Mesendoderm (in vitro differentiated cells): ENCODE measurements at regions not wholly inside any gene's neighbourhood (a gene's known extent, or its start where the extent isn't known, plus 50 kb on each side); places are given as distances from the start of the nearest gene placed in this dataset.

Source experiments
- DNase-seq: peaks from one replicate; pipeline ENCODE4 v3.0.0; 2013
- H2AK5ac ChIP-seq: 2 replicates; pipeline ENCODE4 v1.6.1; 2013; ENCODE audit warnings: low read length, inconsistent platforms
- H2BK120ac ChIP-seq: 2 replicates; pipeline ENCODE4 v1.6.1; 2013; ENCODE audit warnings: low read depth, mild to moderate bottlenecking, low read length, moderate library complexity, mixed read lengths
- H2BK15ac ChIP-seq: replicated peaks from 2 replicates; pipeline ENCODE4 v1.6.1; 2013; ENCODE audit warnings: low read depth, mild to moderate bottlenecking, moderate library complexity
- H2BK5ac ChIP-seq: 2 replicates; pipeline ENCODE4 v1.6.1; 2013; ENCODE audit warnings: low read length, inconsistent platforms
- H3K18ac ChIP-seq: 2 replicates; pipeline ENCODE4 v1.6.1; 2013; ENCODE audit warnings: mild to moderate bottlenecking, low read length, mixed read lengths
- H3K23ac ChIP-seq: one replicate; pipeline ENCODE4 v1.6.1; 2013; ENCODE audit warnings: low read length
- H3K27ac ChIP-seq: 2 replicates; pipeline ENCODE4 v1.5.1; 2013; ENCODE audit warnings: low read depth, mild to moderate bottlenecking, inconsistent platforms, low read length, moderate library complexity
- H3K27me3 ChIP-seq: 2 replicates; pipeline ENCODE4 v1.6.1; 2013; ENCODE audit warnings: low read length, control low read depth, mild to moderate bottlenecking, inconsistent platforms; ENCODE audit not compliant: insufficient read depth, poor library complexity
- H3K36me3 ChIP-seq: 2 replicates; pipeline ENCODE4 v1.6.1; 2013; ENCODE audit warnings: low read length, inconsistent platforms; ENCODE audit not compliant: control insufficient read depth, insufficient read depth
- H3K4ac ChIP-seq: one replicate; pipeline ENCODE4 v1.6.1; 2013; ENCODE audit warnings: low read depth, mild to moderate bottlenecking, low read length, moderate library complexity
- H3K4me1 ChIP-seq: 2 replicates; pipeline ENCODE4 v1.6.1; 2013; ENCODE audit warnings: low read depth, low read length, inconsistent platforms; ENCODE audit not compliant: control insufficient read depth
- H3K4me2 ChIP-seq: 2 replicates; pipeline ENCODE4 v1.6.1; 2013; ENCODE audit warnings: low read length
- H3K4me3 ChIP-seq: 2 replicates; pipeline ENCODE4 v1.5.1; 2013; ENCODE audit warnings: mild to moderate bottlenecking, low read length
- H3K56ac ChIP-seq: one replicate; pipeline ENCODE4 v1.6.1; 2013; ENCODE audit warnings: low read length
- H3K79me1 ChIP-seq: 2 replicates; pipeline ENCODE4 v1.6.1; 2013; ENCODE audit warnings: low read length, inconsistent platforms
- H3K79me2 ChIP-seq: 2 replicates; pipeline ENCODE4 v1.6.1; 2013; ENCODE audit warnings: mild to moderate bottlenecking, low read length; ENCODE audit not compliant: control insufficient read depth, insufficient read depth
- H3K9ac ChIP-seq: 2 replicates; pipeline ENCODE4 v1.6.1; 2013; ENCODE audit warnings: low read length, inconsistent platforms
- H4K5ac ChIP-seq: one replicate; pipeline ENCODE4 v1.6.1; 2013; ENCODE audit warnings: low read length
- H4K8ac ChIP-seq: one replicate; pipeline ENCODE4 v1.6.1; 2013; ENCODE audit warnings: low read depth, mild to moderate bottlenecking, control low read depth, low read length, moderate library complexity
- WGBS: extraction: QIAGEN DNeasy Blood & Tissue Kit; methylation state at CpG from one replicate; pipeline ENCODE4 v1.1.7; 2013; ENCODE audit warnings: low lambda C conversion rate, missing lambda C conversion rate; ENCODE audit not compliant: insufficient coverage; ENCODE audit errors: extremely low coverage; 5-methylcytosine and 5-hydroxymethylcytosine counted together

DNA sequence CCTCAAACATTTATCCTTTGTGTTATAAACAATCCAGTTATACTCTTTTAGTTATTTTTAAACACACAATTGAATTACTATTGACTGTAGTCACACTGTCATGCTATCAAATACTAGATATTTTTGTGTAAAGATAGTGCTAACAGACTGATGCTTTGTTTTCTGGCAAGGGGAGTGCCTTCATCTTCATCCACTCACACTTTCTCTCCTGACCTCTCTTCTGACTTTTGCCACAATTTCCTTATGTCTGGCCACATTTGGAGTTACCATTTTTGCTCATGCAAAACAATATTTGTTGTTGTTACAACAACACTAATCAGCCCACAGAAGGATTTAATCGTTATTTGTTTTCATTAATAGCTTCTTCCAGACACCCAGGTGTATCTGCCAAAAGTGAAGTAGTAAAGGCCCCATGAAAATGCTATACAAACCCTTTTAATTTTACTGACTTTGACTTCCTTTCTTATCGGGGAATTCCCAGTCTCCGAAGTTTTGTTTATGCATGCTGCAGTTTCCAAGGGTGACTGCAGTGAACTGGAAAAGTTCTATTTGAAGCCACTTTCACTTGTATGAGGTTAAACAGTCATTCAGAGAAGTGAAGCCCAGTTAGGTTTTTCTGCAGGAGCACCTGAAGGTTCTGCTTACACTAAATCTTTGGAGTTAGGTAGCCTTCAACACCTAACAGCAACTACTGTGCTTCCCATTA is 66.1 kb upstream of the FRY start:
- no peak overlapping the region for H3K4me3 ChIP-seq
- H4K8ac ChIP-seq: no peak overlapping the region
- H3K4me2 ChIP-seq: no peak overlapping the region
- no peaks in the 10 kb centered on the region for H3K79me1 ChIP-seq
- no peak overlapping the region for H4K5ac ChIP-seq
- no peaks in the 10 kb centered on the region for H3K36me3 ChIP-seq
- H3K23ac ChIP-seq: no peak overlapping the region
- WGBS: no CpG with 5 or more reads among the region's 3 CpGs
- no peak overlapping the region for H2AK5ac ChIP-seq
- H3K56ac ChIP-seq: no peak overlapping the region
- H3K79me2 ChIP-seq: no peaks in the 10 kb centered on the region
- no peak overlapping the region for H2BK15ac ChIP-seq
- no peak overlapping the region for H3K4ac ChIP-seq
- no peak overlapping the region for H3K18ac ChIP-seq
- no peaks in the 10 kb centered on the region for H3K27me3 ChIP-seq
- H3K9ac ChIP-seq: no peak overlapping the region
- no peak overlapping the region for H2BK120ac ChIP-seq
- no peak overlapping the region for H3K27ac ChIP-seq
- no peak for DNase-seq
- no peak overlapping the region for H2BK5ac ChIP-seq
- H3K4me1 ChIP-seq: no peaks in the 10 kb centered on the region

DNA sequence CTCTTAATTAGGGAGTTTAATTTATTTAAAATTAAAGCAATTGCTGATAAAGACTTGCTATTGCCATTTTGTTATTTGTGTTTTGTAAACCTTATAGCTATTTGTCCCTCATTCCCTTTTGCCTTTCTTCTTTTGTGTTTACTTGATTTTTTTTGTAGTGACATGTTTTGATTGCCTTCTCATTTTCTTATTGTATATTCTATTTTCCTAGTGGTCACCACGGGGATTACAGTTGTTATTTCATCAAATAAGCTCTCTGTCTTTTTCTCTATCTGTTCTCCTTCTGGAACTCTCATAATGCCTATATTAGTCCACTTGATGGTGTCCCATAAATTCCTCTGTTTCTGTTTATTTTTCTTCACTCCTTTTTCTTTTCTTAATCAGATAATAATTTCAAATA is 64.4 kb upstream of the FRY start:
- Histone ChIP-seq H3K79me1 (no peaks in the 10 kb centered on the region), H3K4me2 (no peak overlapping the region)
- WGBS: no CpG with 5 or more reads among the region's 1 CpG

DNA sequence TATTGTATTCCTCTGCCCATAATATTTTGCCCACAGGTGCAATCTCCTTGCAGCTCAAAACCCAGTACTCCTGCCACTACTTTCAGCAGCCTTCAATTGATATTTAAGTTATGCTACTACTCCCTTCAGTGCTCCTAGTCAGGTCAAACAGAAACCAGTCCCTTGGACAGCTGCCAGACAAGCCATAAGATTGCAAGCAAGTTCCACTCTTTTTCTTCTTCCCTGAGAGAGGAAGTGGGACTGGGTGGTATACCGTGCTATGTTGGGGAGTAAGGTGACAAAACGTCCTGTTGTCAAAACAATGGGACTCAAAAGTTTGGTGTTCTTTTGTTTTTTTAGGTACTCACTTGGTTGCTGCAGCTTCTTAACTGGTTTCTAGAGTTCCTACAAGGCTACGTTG is 63.1 kb upstream of the FRY start:
- Histone ChIP-seq H4K5ac (no peak overlapping the region), H3K4me1 (no peaks in the 10 kb centered on the region), H3K4me2 (no peak overlapping the region), H3K23ac (no peak overlapping the region), H3K27me3 (no peaks in the 10 kb centered on the region), H3K56ac (no peak overlapping the region), H3K79me1 (no peaks in the 10 kb centered on the region), H2BK120ac (no peak overlapping the region), H3K18ac (no peak overlapping the region), H2AK5ac (no peak overlapping the region), H4K8ac (no peak overlapping the region), H2BK5ac (no peak overlapping the region), H2BK15ac (no peak overlapping the region), H3K9ac (no peak overlapping the region), H3K4ac (no peak overlapping the region), H3K79me2 (no peaks in the 10 kb centered on the region), H3K36me3 (no peaks in the 10 kb centered on the region), H3K4me3 (no peak overlapping the region), H3K27ac (no peak overlapping the region)
- WGBS: no CpG with 5 or more reads among the region's 3 CpGs
- DNase-seq: no peak

More for the DNA sequence above, 64.4 kb upstream of the FRY start:
- Histone ChIP-seq H3K4me3 (no peak overlapping the region), H3K4me1 (no peaks in the 10 kb centered on the region), H3K27ac (no peak overlapping the region), H2BK120ac (no peak overlapping the region), H2AK5ac (no peak overlapping the region), H3K56ac (no peak overlapping the region), H4K8ac (no peak overlapping the region), H4K5ac (no peak overlapping the region), H2BK5ac (no peak overlapping the region), H3K4ac (no peak overlapping the region), H3K23ac (no peak overlapping the region), H3K36me3 (no peaks in the 10 kb centered on the region), H2BK15ac (no peak overlapping the region), H3K9ac (no peak overlapping the region), H3K79me2 (no peaks in the 10 kb centered on the region), H3K18ac (no peak overlapping the region), H3K27me3 (no peaks in the 10 kb centered on the region)
- DNase-seq: no peak

DNA sequence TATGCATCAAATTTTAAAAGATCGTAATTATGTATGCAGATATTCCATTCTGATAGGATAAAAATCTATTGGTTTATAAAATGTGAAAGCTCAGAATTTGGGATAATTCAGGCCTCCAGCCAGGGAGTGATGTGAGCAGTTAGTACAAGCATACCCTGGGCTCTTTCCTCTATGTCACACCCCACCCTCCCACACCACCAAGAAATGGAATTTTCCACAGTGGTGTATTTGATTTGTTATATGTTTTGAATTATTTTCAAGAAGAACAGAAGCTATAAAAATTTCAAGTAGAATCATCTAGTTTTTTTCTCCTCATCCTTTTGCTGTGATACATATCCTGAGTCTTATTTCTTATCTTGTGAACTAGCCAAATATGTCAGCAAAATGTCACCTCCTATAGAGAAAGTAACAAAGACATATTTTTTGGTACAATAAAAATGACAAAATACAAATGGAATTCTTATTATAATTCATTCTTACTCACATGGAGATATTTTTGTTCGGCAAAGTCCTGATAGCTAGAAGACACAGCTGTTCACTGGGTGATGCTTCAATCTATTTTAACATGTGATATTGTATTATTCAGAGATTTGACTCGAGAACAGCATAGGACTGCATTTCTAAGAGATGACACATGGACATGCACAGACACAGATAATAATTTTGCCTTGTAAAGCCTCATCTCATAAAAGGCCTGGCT is 61.2 kb upstream of the FRY start:
- Histone ChIP-seq H3K4me3 (no peak overlapping the region), H2BK5ac (no peak overlapping the region), H3K27ac (no peak overlapping the region), H3K4me1 (no peaks in the 10 kb centered on the region), H3K9ac (no peak overlapping the region), H3K4ac (no peak overlapping the region), H3K56ac (no peak overlapping the region), H3K27me3 (no peaks in the 10 kb centered on the region), H2BK15ac (no peak overlapping the region), H3K23ac (no peak overlapping the region), H3K18ac (no peak overlapping the region), H4K5ac (no peak overlapping the region), H3K79me1 (no peaks in the 10 kb centered on the region), H4K8ac (no peak overlapping the region), H3K4me2 (no peak overlapping the region), H3K36me3 (no peaks in the 10 kb centered on the region), H2BK120ac (no peak overlapping the region), H3K79me2 (no peaks in the 10 kb centered on the region), H2AK5ac (no peak overlapping the region)
- no CpG with 5 or more reads among the region's 3 CpGs for WGBS
- DNase-seq: no peak

DNA sequence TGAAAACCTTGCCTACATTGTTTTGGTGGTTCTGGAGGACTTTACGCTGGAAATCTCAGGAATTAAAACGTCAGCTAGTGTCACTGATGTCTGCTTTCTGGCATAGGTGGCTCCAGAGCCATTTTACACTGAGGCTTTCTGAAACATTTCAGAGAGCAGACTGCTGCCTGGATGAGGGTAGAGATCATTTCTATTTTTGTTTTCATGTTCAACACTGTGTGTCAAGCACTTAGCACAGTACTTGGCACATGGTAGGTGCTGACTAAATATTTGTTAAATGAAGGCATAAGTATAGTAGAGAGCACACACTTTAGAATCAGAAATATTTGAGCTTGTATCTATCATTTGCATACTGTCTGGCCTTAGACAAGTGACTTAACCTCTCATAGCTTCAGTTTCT is 59.1 kb upstream of the FRY start:
- no peak overlapping the region for H4K8ac ChIP-seq
- no peak overlapping the region for H3K18ac ChIP-seq
- WGBS: no CpG with 5 or more reads among the region's 2 CpGs
- H3K56ac ChIP-seq: no peak overlapping the region
- H2BK5ac ChIP-seq: no peak overlapping the region
- no peak overlapping the region for H3K9ac ChIP-seq
- H2AK5ac ChIP-seq: no peak overlapping the region
- H2BK15ac ChIP-seq: no peak overlapping the region
- no peaks in the 10 kb centered on the region for H3K79me1 ChIP-seq
- H3K23ac ChIP-seq: no peak overlapping the region
- no peak overlapping the region for H2BK120ac ChIP-seq
- no peak for DNase-seq
- H3K4me2 ChIP-seq: no peak overlapping the region
- H3K36me3 ChIP-seq: no peaks in the 10 kb centered on the region
- H3K4me1 ChIP-seq: no peaks in the 10 kb centered on the region
- H3K4me3 ChIP-seq: no peak overlapping the region
- H4K5ac ChIP-seq: no peak overlapping the region
- no peak overlapping the region for H3K27ac ChIP-seq
- no peaks in the 10 kb centered on the region for H3K27me3 ChIP-seq
- H3K4ac ChIP-seq: no peak overlapping the region
- H3K79me2 ChIP-seq: no peaks in the 10 kb centered on the region
